ENCODE measurements at regions not wholly inside any gene's neighbourhood (a gene's known extent, or its start where the extent isn't known, plus 50 kb on each side); places are given as distances from the start of the nearest gene placed in this dataset.

GRCh38 chr18:51540562-51540961, 343.1 kb upstream of the MEX3C start:
- DNase-seq, result no peak
- no peaks in the 10 kb centered on the region for H3K9me3 ChIP-seq
- H3K4me3 ChIP-seq, result no peak overlapping the region
- TF ChIP-seq CTCF (IDR thresholded peaks at IDR 0.05), result no peak
- no peak for TF ChIP-seq POLR2A (IDR thresholded peaks at IDR 0.05)
- H3K4me1 ChIP-seq, result no peaks in the 10 kb centered on the region
- no peak overlapping the region for H3K27ac ChIP-seq
- no peaks in the 10 kb centered on the region for H3K36me3 ChIP-seq
- H3K27me3 ChIP-seq, result no peaks in the 10 kb centered on the region

GRCh38 chr18:51541230-51541629, 343.7 kb upstream of the MEX3C start:
- TF ChIP-seq CTCF (IDR thresholded peaks at IDR 0.05) (no peak), POLR2A (IDR thresholded peaks at IDR 0.05) (no peak)
- no peaks in the 10 kb centered on the region for H3K9me3 ChIP-seq
- no peaks in the 10 kb centered on the region for H3K27me3 ChIP-seq
- H3K4me1 ChIP-seq, result no peaks in the 10 kb centered on the region
- H3K4me3 ChIP-seq, result no peak overlapping the region
- DNase-seq, result no peak
- H3K27ac ChIP-seq, result no peak overlapping the region
- no peaks in the 10 kb centered on the region for H3K36me3 ChIP-seq

- Histone ChIP-seq H3K36me3 (no peaks in the 10 kb centered on the region), H3K4me3 (no peak overlapping the region), H3K27ac (no peak overlapping the region), H3K27me3 (no peaks in the 10 kb centered on the region), H3K9me3 (no peaks in the 10 kb centered on the region), H3K4me1 (no peaks in the 10 kb centered on the region)
- no peak for DNase-seq
- TF ChIP-seq POLR2A (IDR thresholded peaks at IDR 0.05), result no peak
- TF ChIP-seq CTCF (IDR thresholded peaks at IDR 0.05), result no peak
These were observed 346.2 kb upstream of the MEX3C start for GRCh38 chr18:51543658-51544155.

GRCh38 chr18:51545446-51545845, 348.0 kb upstream of the MEX3C start:
- no peak for TF ChIP-seq CTCF (IDR thresholded peaks at IDR 0.05)
- no peaks in the 10 kb centered on the region for H3K9me3 ChIP-seq
- no peak overlapping the region for H3K4me3 ChIP-seq
- DNase-seq, result no peak
- H3K36me3 ChIP-seq, result no peaks in the 10 kb centered on the region
- no peak overlapping the region for H3K27ac ChIP-seq
- no peaks in the 10 kb centered on the region for H3K27me3 ChIP-seq
- no peaks in the 10 kb centered on the region for H3K4me1 ChIP-seq

GRCh38 chr18:51559198-51559901, 361.9 kb upstream of the MEX3C start:
- Histone ChIP-seq H3K27me3 (no peaks in the 10 kb centered on the region), H3K9me3 (no peaks in the 10 kb centered on the region), H3K4me1 (no peaks in the 10 kb centered on the region), H3K36me3 (no peaks in the 10 kb centered on the region), H3K27ac (no peak overlapping the region), H3K4me3 (no peak overlapping the region)
- no peak for TF ChIP-seq POLR2A (IDR thresholded peaks at IDR 0.05)
- no peak for TF ChIP-seq CTCF (IDR thresholded peaks at IDR 0.05)
- DNase-seq, result no peak

- Histone ChIP-seq H3K36me3 (no peaks in the 10 kb centered on the region), H3K4me1 (no peaks in the 10 kb centered on the region), H3K9me3 (no peaks in the 10 kb centered on the region), H3K27me3 (no peaks in the 10 kb centered on the region), H3K4me3 (no peak overlapping the region), H3K27ac (no peak overlapping the region)
- no peak for TF ChIP-seq CTCF (IDR thresholded peaks at IDR 0.05)
- no peak for TF ChIP-seq POLR2A (IDR thresholded peaks at IDR 0.05)
- no peak for DNase-seq
These were observed 362.4 kb upstream of the MEX3C start for GRCh38 chr18:51559902-51560287.
